ENCODE measurements at regions not wholly inside any gene's neighbourhood (a gene's known extent, or its start where the extent isn't known, plus 50 kb on each side); places are given as distances from the start of the nearest gene placed in this dataset.

GRCh38 chr22:22803285-22803853 lies 84.2 kb upstream of the IGLL5 start:
- DNase-seq (ENCODE audit: low spot score) = no peak

- DNase-seq (ENCODE audit: low spot score) = no peak
Measured at GRCh38 chr22:22810018-22810427, 77.6 kb upstream of the IGLL5 start.

- DNase-seq (ENCODE audit: low spot score) = no peak
Measured at GRCh38 chr22:22810471-22810870, 77.1 kb upstream of the IGLL5 start.

GRCh38 chr22:22811016-22812009 lies 76.3 kb upstream of the IGLL5 start:
- DNase-seq (ENCODE audit: low spot score) = no peak

- no peak for DNase-seq (ENCODE audit: low spot score)
Measured at GRCh38 chr22:22812031-22812905, 75.3 kb upstream of the IGLL5 start.

- no peak for DNase-seq (ENCODE audit: low spot score)
Measured at GRCh38 chr22:22813126-22814075, 74.2 kb upstream of the IGLL5 start.

GRCh38 chr22:22814666-22815396 lies 72.8 kb upstream of the IGLL5 start:
- no peak for DNase-seq (ENCODE audit: low spot score)

- no peak for DNase-seq (ENCODE audit: low spot score)
Measured at GRCh38 chr22:22815397-22816170, 72.0 kb upstream of the IGLL5 start.

GRCh38 chr22:22816171-22816514 lies 71.5 kb upstream of the IGLL5 start:
- DNase-seq (ENCODE audit: low spot score) = no peak

- DNase-seq (ENCODE audit: low spot score) = no peak
Measured at GRCh38 chr22:22816766-22817410, 70.7 kb upstream of the IGLL5 start.

- no peak for DNase-seq (ENCODE audit: low spot score)
Measured at GRCh38 chr22:22817468-22818201, 70.0 kb upstream of the IGLL5 start.

- DNase-seq (ENCODE audit: low spot score) = no peak
Measured at GRCh38 chr22:22818202-22818538, 69.4 kb upstream of the IGLL5 start.

GRCh38 chr22:22818861-22819855 lies 68.5 kb upstream of the IGLL5 start:
- peak; percentile 79 for DNase-seq (ENCODE audit: low spot score)

GRCh38 chr22:22820076-22820475 lies 67.5 kb upstream of the IGLL5 start:
- DNase-seq (ENCODE audit: low spot score) = no peak

- DNase-seq (ENCODE audit: low spot score) = peak; percentile 84
Measured at GRCh38 chr22:22820626-22821025, 67.0 kb upstream of the IGLL5 start.

- DNase-seq (ENCODE audit: low spot score) = no peak
Measured at GRCh38 chr22:22821340-22821739, 66.3 kb upstream of the IGLL5 start.

- no peak for DNase-seq (ENCODE audit: low spot score)
Measured at GRCh38 chr22:22822106-22822505, 65.5 kb upstream of the IGLL5 start.
